T-helper 2 cell treated with Interferon-gamma antibody and Interleukin-4, amounts not matched to agents 5 μg/mL and 100 μg/mL, for 36 hours (primary cell): ENCODE measurements at regions not wholly inside any gene's neighbourhood (a gene's known extent, or its start where the extent isn't known, plus 50 kb on each side); places are given as distances from the start of the nearest gene placed in this dataset.

Source experiments
- DNase-seq: peaks from one replicate; pipeline ENCODE4 v3.0.0; 2021; ENCODE audit warnings: low spot score
- H3K27ac Mint-ChIP-seq: one replicate; pipeline ENCODE4 v1.8.0; 2021; ENCODE audit warnings: mild to moderate bottlenecking, mixed read lengths
- H3K27me3 Mint-ChIP-seq: one replicate; pipeline ENCODE4 v1.8.0; 2021; ENCODE audit warnings: low read depth, mixed read lengths
- H3K36me3 Mint-ChIP-seq: one replicate; pipeline ENCODE4 v1.8.0; 2021; ENCODE audit warnings: low read depth, mixed read lengths
- H3K4me1 Mint-ChIP-seq: one replicate; pipeline ENCODE4 v1.8.0; 2021; ENCODE audit warnings: low read depth, mixed read lengths
- H3K4me3 Mint-ChIP-seq: one replicate; pipeline ENCODE4 v1.8.0; 2022; ENCODE audit warnings: mild to moderate bottlenecking, moderate library complexity, mixed read lengths
- H3K9me3 Mint-ChIP-seq: one replicate; pipeline ENCODE4 v1.8.0; 2021; ENCODE audit warnings: mixed read lengths

- peaks cover under 1% of the 10 kb centered on the region for H3K9me3 Mint-ChIP-seq
- no peaks in the 10 kb centered on the region for H3K36me3 Mint-ChIP-seq
- no peaks in the 10 kb centered on the region for H3K27me3 Mint-ChIP-seq
- H3K27ac Mint-ChIP-seq = no peak overlapping the region
- DNase-seq = no peak
- H3K4me3 Mint-ChIP-seq = no peak overlapping the region
- H3K4me1 Mint-ChIP-seq = no peaks in the 10 kb centered on the region
Measured at GRCh38 chr6:126253431-126253830, 86.5 kb upstream of the CENPW start.

DNA sequence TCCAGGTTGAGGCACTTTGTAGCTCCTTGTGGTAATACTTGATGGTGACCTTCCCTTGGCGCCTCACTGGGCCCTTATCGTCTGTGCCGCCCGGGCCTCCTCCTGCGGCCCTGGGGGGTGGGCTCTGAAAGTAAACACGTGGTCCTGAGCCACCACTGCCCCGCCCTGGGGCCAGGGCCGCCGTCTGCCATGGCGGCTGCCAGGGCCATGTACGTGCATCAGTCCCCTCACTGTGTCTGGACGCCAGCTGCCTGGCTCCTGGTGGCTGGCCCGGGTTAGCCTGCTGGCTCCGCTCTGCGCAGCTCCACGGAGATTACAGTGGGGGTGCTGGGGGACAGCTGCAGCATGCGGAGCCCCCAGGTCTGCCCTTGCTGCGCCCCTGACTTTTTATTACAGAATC is 81.8 kb upstream of the CENPW start:
- H3K27me3 Mint-ChIP-seq = no peaks in the 10 kb centered on the region
- H3K4me1 Mint-ChIP-seq = no peaks in the 10 kb centered on the region
- H3K9me3 Mint-ChIP-seq = peaks cover 24% of the 10 kb centered on the region
- no peak overlapping the region for H3K4me3 Mint-ChIP-seq
- DNase-seq = no peak
- no peaks in the 10 kb centered on the region for H3K36me3 Mint-ChIP-seq
- H3K27ac Mint-ChIP-seq = no peak overlapping the region

DNA sequence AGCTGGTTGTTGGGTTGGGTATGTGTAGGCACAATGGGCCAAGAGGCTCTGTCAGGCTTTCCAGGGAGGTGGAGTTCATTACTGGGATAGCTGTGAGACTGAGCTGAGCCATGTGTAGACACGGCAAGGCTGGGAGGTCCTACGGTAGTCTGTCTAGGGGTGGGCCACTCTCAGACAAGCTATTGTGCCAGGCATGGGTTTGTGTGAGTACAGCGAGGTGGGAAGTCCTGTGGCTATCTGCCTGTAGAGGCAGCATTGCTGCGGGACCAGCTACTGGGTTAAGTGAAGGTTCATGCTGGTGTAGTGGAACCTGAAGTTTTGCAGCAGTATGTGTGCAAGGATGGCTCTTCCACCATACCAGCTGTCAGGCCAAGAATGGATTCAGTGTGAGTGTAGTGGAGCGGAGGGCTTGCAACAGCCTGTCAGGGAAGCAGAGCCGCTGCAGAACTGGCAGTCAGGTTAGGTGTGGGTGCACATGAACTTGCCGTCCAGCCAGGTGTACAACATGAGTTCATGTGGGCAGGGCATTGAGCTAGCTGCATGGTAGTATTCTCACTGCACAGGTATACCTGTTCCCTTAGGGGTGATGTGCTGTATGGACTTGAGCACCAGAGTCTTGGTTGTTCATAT is 78.0 kb upstream of the CENPW start:
- Mint-ChIP-seq H3K27ac (no peak overlapping the region), H3K4me3 (no peak overlapping the region)
- DNase-seq = no peak

GRCh38 chr6:126264265-126264664 is 75.7 kb upstream of the CENPW start:
- no peaks in the 10 kb centered on the region for H3K36me3 Mint-ChIP-seq
- no peak overlapping the region for H3K27ac Mint-ChIP-seq
- no peaks in the 10 kb centered on the region for H3K27me3 Mint-ChIP-seq
- H3K4me3 Mint-ChIP-seq = no peak overlapping the region
- DNase-seq = no peak
- H3K9me3 Mint-ChIP-seq = peaks cover 17% of the 10 kb centered on the region
- H3K4me1 Mint-ChIP-seq = no peaks in the 10 kb centered on the region

More for the DNA sequence above, 78.0 kb upstream of the CENPW start:
- peaks cover 24% of the 10 kb centered on the region for H3K9me3 Mint-ChIP-seq
- H3K27me3 Mint-ChIP-seq = no peaks in the 10 kb centered on the region
- no peaks in the 10 kb centered on the region for H3K4me1 Mint-ChIP-seq
- no peaks in the 10 kb centered on the region for H3K36me3 Mint-ChIP-seq

GRCh38 chr6:126266664-126267063 is 73.3 kb upstream of the CENPW start:
- Mint-ChIP-seq H3K4me3 (no peak overlapping the region), H3K27me3 (no peaks in the 10 kb centered on the region), H3K36me3 (no peaks in the 10 kb centered on the region), H3K9me3 (peaks cover 3% of the 10 kb centered on the region), H3K4me1 (no peaks in the 10 kb centered on the region), H3K27ac (no peak overlapping the region)
- DNase-seq = no peak

DNA sequence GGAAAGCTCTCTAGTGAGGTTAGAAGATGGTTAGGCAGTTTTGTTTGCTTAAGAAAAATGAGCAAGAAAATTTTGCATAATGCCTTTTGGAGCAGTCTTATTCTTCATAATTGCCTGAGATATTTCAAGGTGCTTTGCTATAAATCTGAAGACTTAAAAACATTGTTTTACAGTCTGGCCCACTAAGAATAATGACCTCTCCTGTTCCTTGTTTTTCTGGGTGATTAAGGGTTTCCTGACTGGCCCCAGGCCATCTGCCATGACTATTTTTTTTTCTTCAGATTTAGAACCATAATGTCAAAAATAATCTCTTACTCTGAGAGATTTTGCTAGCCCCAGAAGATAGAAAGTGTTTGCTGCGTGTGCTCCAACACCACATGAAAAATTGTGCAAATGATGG is 72.3 kb upstream of the CENPW start:
- H3K4me1 Mint-ChIP-seq = no peaks in the 10 kb centered on the region
- H3K4me3 Mint-ChIP-seq = no peak overlapping the region
- no peaks in the 10 kb centered on the region for H3K9me3 Mint-ChIP-seq
- DNase-seq = no peak
- no peaks in the 10 kb centered on the region for H3K27me3 Mint-ChIP-seq
- H3K27ac Mint-ChIP-seq = no peak overlapping the region
- no peaks in the 10 kb centered on the region for H3K36me3 Mint-ChIP-seq

DNA sequence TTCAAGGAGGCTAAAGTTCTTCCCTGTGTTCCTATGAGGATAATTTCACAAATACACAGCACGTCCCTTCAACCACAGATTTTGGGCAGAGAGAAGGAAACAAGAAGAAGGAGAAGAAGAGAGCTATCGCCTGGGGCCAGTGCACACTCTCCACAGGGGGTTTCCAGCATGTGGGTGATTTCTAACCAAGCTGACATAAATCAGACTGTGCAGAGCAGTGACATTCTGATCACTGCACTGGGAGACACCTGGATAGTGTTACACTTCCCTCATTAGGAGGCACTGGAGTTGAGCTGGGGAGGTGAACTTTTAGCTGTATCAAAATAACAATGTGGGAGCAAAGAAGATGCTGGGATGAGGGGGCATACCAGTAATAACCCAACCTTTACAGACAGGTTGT is 71.8 kb upstream of the CENPW start:
- Mint-ChIP-seq H3K27me3 (no peaks in the 10 kb centered on the region), H3K36me3 (no peaks in the 10 kb centered on the region), H3K9me3 (no peaks in the 10 kb centered on the region), H3K27ac (no peak overlapping the region), H3K4me1 (no peaks in the 10 kb centered on the region), H3K4me3 (no peak overlapping the region)
- no peak for DNase-seq

GRCh38 chr6:126280287-126280686 is 59.6 kb upstream of the CENPW start:
- H3K4me3 Mint-ChIP-seq = no peak overlapping the region
- no peaks in the 10 kb centered on the region for H3K36me3 Mint-ChIP-seq
- H3K9me3 Mint-ChIP-seq = no peaks in the 10 kb centered on the region
- H3K27ac Mint-ChIP-seq = no peak overlapping the region
- no peak for DNase-seq
- H3K27me3 Mint-ChIP-seq = no peaks in the 10 kb centered on the region
- H3K4me1 Mint-ChIP-seq = no peaks in the 10 kb centered on the region

- H3K27me3 Mint-ChIP-seq = no peaks in the 10 kb centered on the region
- H3K4me3 Mint-ChIP-seq = no peak overlapping the region
- DNase-seq = no peak
- H3K27ac Mint-ChIP-seq = no peak overlapping the region
- H3K4me1 Mint-ChIP-seq = no peaks in the 10 kb centered on the region
- no peaks in the 10 kb centered on the region for H3K36me3 Mint-ChIP-seq
- H3K9me3 Mint-ChIP-seq = no peaks in the 10 kb centered on the region
Measured at GRCh38 chr6:126285871-126286365, 54.0 kb upstream of the CENPW start.
